Mucosa of rectum (tissue), 2 donors: ENCODE measurements at regions not wholly inside any gene's neighbourhood (a gene's known extent, or its start where the extent isn't known, plus 50 kb on each side); places are given as distances from the start of the nearest gene placed in this dataset.
"Not testable (repeated sequence)": the region's sequence is repeated elsewhere in the genome, so short reads cannot be mapped to it uniquely, and the experiment has no call there.

Experiments used
- H3K27ac ChIP-seq, 2 donors: one replicate each; pipeline ENCODE4 v1.7.0; 2013; ENCODE audit warnings: inconsistent platforms in 2 of 2, low read depth in 2 of 2, low read length in 2 of 2
- H3K27me3 ChIP-seq, 2 donors: one replicate each; pipeline ENCODE4 v1.7.0; 2013; ENCODE audit warnings: low read length in 2 of 2; ENCODE audit not compliant: control insufficient read depth in 2 of 2, insufficient read depth in 2 of 2
- H3K36me3 ChIP-seq, 2 donors: one replicate each; pipeline ENCODE4 v1.7.0; 2013; ENCODE audit warnings: low read length in 2 of 2; ENCODE audit not compliant: control insufficient read depth in 2 of 2, insufficient read depth in 2 of 2
- H3K4me1 ChIP-seq, 2 donors: one replicate each; pipeline ENCODE4 v1.7.0; 2013; ENCODE audit warnings: low read length in 2 of 2, mild to moderate bottlenecking in 1 of 2; ENCODE audit not compliant: control insufficient read depth in 2 of 2, insufficient read depth in 2 of 2
- H3K4me3 ChIP-seq, 2 donors: one replicate each; pipeline ENCODE4 v1.7.0; 2013; ENCODE audit warnings: low read length in 2 of 2
- H3K9ac ChIP-seq, 2 donors: one replicate each; pipeline ENCODE4 v1.7.0; 2013; ENCODE audit warnings: low read length in 2 of 2, low read depth in 1 of 2, mild to moderate bottlenecking in 1 of 2
- H3K9me3 ChIP-seq, 2 donors: one replicate each; pipeline ENCODE4 v1.7.0; 2013; ENCODE audit warnings: low read length in 2 of 2; ENCODE audit not compliant: control insufficient read depth in 2 of 2
- donor health status: healthy.
- donor health status: Normal muscosa, but diverticular disease.

GRCh38 chr10:30705101-30705624, 75.6 kb upstream of the LYZL2 start:
- Histone ChIP-seq H3K4me3 (peak overlapping the region in 1 of 2 donors; percentile 54), H3K9me3 (no peaks in the 10 kb centered on the region)

GRCh38 chr10:30704601-30705100, 75.1 kb upstream of the LYZL2 start:
- Histone ChIP-seq H3K27ac (peak overlapping the region; percentile 21 to 82), H3K9ac (peak overlapping the region in 1 of 2 donors; percentile 47), H3K4me3 (peak overlapping the region; percentile 0 to 54)
- not testable (repeated sequence) for H3K36me3 ChIP-seq, H3K27me3 ChIP-seq, H3K4me1 ChIP-seq, H3K9me3 ChIP-seq

More at GRCh38 chr10:30705101-30705624, 75.6 kb upstream of the LYZL2 start:
- Histone ChIP-seq H3K4me1 (no peaks in the 10 kb centered on the region), H3K27ac (peak overlapping the region; percentile 21 to 82), H3K36me3 (no peaks in the 10 kb centered on the region), H3K27me3 (no peaks in the 10 kb centered on the region), H3K9ac (no peak overlapping the region)

GRCh38 chr10:30704026-30704600, 74.6 kb upstream of the LYZL2 start:
- Histone ChIP-seq H3K27me3 (no peaks in the 10 kb centered on the region), H3K36me3 (no peaks in the 10 kb centered on the region), H3K4me3 (peak overlapping the region; percentile 0 to 54), H3K9ac (peak overlapping the region in 1 of 2 donors; percentile 47), H3K27ac (peak overlapping the region; percentile 21 to 82), H3K9me3 (no peaks in the 10 kb centered on the region), H3K4me1 (no peaks in the 10 kb centered on the region)

DNA sequence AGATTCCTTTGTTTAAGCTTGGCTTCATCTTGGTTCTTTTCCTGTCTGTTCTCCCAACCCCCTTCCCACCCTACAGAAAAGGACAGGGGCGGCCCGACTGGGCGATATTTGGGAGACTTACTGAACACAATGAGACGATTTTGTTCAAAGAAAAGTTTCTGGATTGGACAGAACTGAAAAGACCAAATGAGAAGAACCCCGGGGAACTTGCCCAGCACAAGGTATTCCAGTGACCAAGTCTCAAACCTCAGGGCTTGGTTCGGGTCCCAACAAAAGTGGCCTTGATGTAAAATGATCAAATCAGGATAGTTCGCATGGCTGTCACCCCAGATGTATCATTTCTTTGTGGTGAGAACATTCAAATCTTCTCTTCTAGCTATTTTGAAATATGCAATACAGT, 73.9 kb upstream of the LYZL2 start:
- not testable (repeated sequence) for H3K9me3 ChIP-seq, H3K36me3 ChIP-seq, H3K9ac ChIP-seq, H3K4me1 ChIP-seq, H3K27ac ChIP-seq, H3K4me3 ChIP-seq, H3K27me3 ChIP-seq

DNA sequence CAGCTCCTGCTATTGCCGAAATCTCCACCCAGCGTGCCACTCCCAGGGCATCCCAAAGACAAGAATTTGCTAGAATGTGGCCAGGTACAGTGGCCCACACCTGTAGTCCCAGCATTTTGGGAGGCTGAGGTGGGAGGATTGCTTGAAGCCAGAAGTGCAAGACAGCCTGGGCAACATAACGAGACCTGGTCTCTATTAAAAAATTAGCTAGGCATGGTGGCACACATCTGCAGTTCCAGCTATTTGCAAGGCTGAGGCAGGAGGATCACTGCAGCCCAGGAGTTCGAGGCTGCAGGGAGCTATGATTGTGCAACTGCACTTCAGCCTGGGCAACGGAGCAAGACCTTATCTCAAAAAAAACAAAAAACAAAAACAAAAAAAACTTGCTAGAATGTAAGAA, 73.3 kb upstream of the LYZL2 start:
- Histone ChIP-seq H3K9me3 (no peaks in the 10 kb centered on the region), H3K4me3 (no peak overlapping the region), H3K4me1 (no peaks in the 10 kb centered on the region), H3K36me3 (no peaks in the 10 kb centered on the region), H3K27ac (peak overlapping the region in 1 of 2 donors; percentile 23), H3K27me3 (no peaks in the 10 kb centered on the region), H3K9ac (no peak overlapping the region)

GRCh38 chr10:30701451-30702173, 72.1 kb upstream of the LYZL2 start:
- H3K27ac ChIP-seq = peak overlapping the region; percentile 54 to 71
- no peaks in the 10 kb centered on the region for H3K36me3 ChIP-seq
- no peaks in the 10 kb centered on the region for H3K27me3 ChIP-seq
- H3K4me1 ChIP-seq = no peaks in the 10 kb centered on the region
- H3K9ac ChIP-seq = peak overlapping the region in 1 of 2 donors; percentile 47
- no peaks in the 10 kb centered on the region for H3K9me3 ChIP-seq
- peak overlapping the region in 1 of 2 donors; percentile 50 for H3K4me3 ChIP-seq

GRCh38 chr10:30697806-30698205, 68.3 kb upstream of the LYZL2 start:
- Histone ChIP-seq H3K9me3 (no peaks in the 10 kb centered on the region), H3K4me1 (no peaks in the 10 kb centered on the region), H3K27me3 (no peaks in the 10 kb centered on the region)

GRCh38 chr10:30697221-30697620, 67.7 kb upstream of the LYZL2 start:
- not testable (repeated sequence) for H3K36me3 ChIP-seq, H3K4me1 ChIP-seq, H3K4me3 ChIP-seq, H3K9ac ChIP-seq, H3K27me3 ChIP-seq, H3K27ac ChIP-seq, H3K9me3 ChIP-seq

More at GRCh38 chr10:30697806-30698205, 68.3 kb upstream of the LYZL2 start:
- no peak overlapping the region for H3K4me3 ChIP-seq
- H3K36me3 ChIP-seq = no peaks in the 10 kb centered on the region
- no peak overlapping the region for H3K9ac ChIP-seq
- no peak overlapping the region for H3K27ac ChIP-seq

GRCh38 chr10:30696416-30697185, 67.0 kb upstream of the LYZL2 start:
- not testable (repeated sequence) for H3K9ac ChIP-seq, H3K4me1 ChIP-seq, H3K36me3 ChIP-seq, H3K27me3 ChIP-seq, H3K27ac ChIP-seq, H3K9me3 ChIP-seq, H3K4me3 ChIP-seq
